ENCODE measurements at regions not wholly inside any gene's neighbourhood (a gene's known extent, or its start where the extent isn't known, plus 50 kb on each side); places are given as distances from the start of the nearest gene placed in this dataset.

DNA sequence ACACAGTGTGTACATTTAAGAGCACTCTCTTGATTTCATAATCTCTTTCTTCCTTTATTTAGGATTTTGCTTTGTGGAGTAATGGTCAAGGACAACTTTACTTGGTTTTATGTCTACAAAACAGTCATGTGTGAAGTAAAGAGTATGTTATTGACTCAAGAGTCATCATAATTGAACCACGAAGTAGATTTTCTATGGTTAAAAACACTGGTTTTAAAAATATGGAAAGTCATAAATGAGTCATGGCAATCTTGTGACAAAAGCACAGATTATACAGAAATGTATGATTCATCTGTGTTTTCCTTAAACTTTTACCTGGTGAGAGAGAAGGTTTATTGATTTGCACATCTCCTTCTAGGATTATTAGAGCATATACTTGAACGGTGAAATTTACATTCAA, 969.7 kb downstream of the GATA3 start:
- TF ChIP-seq, protein P1, sequence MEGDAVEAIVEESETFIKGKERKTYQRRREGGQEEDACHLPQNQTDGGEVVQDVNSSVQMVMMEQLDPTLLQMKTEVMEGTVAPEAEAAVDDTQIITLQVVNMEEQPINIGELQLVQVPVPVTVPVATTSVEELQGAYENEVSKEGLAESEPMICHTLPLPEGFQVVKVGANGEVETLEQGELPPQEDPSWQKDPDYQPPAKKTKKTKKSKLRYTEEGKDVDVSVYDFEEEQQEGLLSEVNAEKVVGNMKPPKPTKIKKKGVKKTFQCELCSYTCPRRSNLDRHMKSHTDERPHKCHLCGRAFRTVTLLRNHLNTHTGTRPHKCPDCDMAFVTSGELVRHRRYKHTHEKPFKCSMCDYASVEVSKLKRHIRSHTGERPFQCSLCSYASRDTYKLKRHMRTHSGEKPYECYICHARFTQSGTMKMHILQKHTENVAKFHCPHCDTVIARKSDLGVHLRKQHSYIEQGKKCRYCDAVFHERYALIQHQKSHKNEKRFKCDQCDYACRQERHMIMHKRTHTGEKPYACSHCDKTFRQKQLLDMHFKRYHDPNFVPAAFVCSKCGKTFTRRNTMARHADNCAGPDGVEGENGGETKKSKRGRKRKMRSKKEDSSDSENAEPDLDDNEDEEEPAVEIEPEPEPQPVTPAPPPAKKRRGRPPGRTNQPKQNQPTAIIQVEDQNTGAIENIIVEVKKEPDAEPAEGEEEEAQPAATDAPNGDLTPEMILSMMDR (IDR thresholded peaks at IDR 0.05; ENCODE audit: extremely low read depth in 1 of 2, insufficient read depth in 1 of 2, low read depth in 1 of 2, low read length in 2 of 2): no peak
- TF ChIP-seq POLR2AphosphoS5 (IDR thresholded peaks at IDR 0.05; ENCODE audit: insufficient read depth, low read depth, low read length): no peak
- TF ChIP-seq MYC (IDR thresholded peaks at IDR 0.05; ENCODE audit: low read depth, low read length): no peak
- TF ChIP-seq FOS (IDR thresholded peaks at IDR 0.05; ENCODE audit: borderline replicate concordance, insufficient read depth, low read length): peak; percentile 72
- no peak for TF ChIP-seq EZH2 (IDR thresholded peaks at IDR 0.05; ENCODE audit: borderline replicate concordance, low read depth, low read length, severe bottlenecking)
- TF ChIP-seq POLR2A (IDR thresholded peaks at IDR 0.05; ENCODE audit: low read depth, low read length): no peak
- TF ChIP-seq, protein P2, sequence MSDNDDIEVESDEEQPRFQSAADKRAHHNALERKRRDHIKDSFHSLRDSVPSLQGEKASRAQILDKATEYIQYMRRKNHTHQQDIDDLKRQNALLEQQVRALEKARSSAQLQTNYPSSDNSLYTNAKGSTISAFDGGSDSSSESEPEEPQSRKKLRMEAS (IDR thresholded peaks at IDR 0.05; ENCODE audit: insufficient read depth, insufficient read length): no peak

All from endothelial cell of umbilical vein (primary cell).